Testis (tissue), 2 donors: ENCODE measurements at regions not wholly inside any gene's neighbourhood (a gene's known extent, or its start where the extent isn't known, plus 50 kb on each side); places are given as distances from the start of the nearest gene placed in this dataset.

ENCODE experiments used
- DNase-seq: peaks from one replicate; pipeline ENCODE4 v3.0.0-alpha.2; 2019
- H3K27ac ChIP-seq, 2 donors: fragments of 200-600 bp; sonication (generic); one replicate each; pipeline ENCODE4 v1.5.1; 2019
- H3K27me3 ChIP-seq: fragments of 200-600 bp; sonication (generic); one replicate; pipeline ENCODE4 v1.5.1; 2019
- H3K36me3 ChIP-seq: fragments of 200-600 bp; sonication (generic); one replicate; pipeline ENCODE4 v1.5.1; 2017; ENCODE audit warnings: low read depth; ENCODE audit errors: missing control alignments
- H3K4me1 ChIP-seq: fragments of 200-600 bp; sonication (generic); one replicate; pipeline ENCODE4 v1.5.1; 2019
- H3K4me3 ChIP-seq, 2 donors: fragments of 200-600 bp; sonication (generic); one replicate each; pipeline ENCODE4 v1.5.1; 2017 to 2019
- H3K9me3 ChIP-seq: fragments of 200-600 bp; sonication (generic); one replicate; pipeline ENCODE4 v1.5.1; 2017
- CTCF ChIP-seq, 3 experiments: fragments of 450-650 bp in 2 of 3; fragments of 200-600 bp in 1 of 3; sonication (generic) in 1 of 3; IDR thresholded peaks; one replicate each; pipeline ENCODE4 v1.5.1; 2016 to 2019; ENCODE audit warnings: antibody characterized with exemption in 3 of 3, mild to moderate bottlenecking in 2 of 3, moderate library complexity in 1 of 3
- POLR2A ChIP-seq: fragments of 450-650 bp; IDR thresholded peaks from one replicate; pipeline ENCODE4 v1.6.1; 2017; ENCODE audit warnings: antibody characterized with exemption, mild to moderate bottlenecking, moderate library complexity
- WGBS, 2 donors: methylation state at CpG; one replicate each; pipeline ENCODE4 v1.1.5; 2018; 5-methylcytosine and 5-hydroxymethylcytosine counted together
- intact Hi-C: fragments of 100-400 bp; cut with DNase I; formaldehyde crosslinking; loops from one replicate; pipeline ENCODE4 v1.15.1; 2023; ENCODE audit warnings: low total_unique reads

- no peak overlapping the region for H3K27ac ChIP-seq
- no peaks in the 10 kb centered on the region for H3K36me3 ChIP-seq
- WGBS, 2 donors: 88 to 94% methylated on average over 5 of the region's 5 CpGs
- DNase-seq: no peak
- no peaks in the 10 kb centered on the region for H3K4me1 ChIP-seq
- no peak overlapping the region for H3K4me3 ChIP-seq
- no peaks in the 10 kb centered on the region for H3K27me3 ChIP-seq
- H3K9me3 ChIP-seq: no peaks in the 10 kb centered on the region
- intact Hi-C loops: no loop called here
- TF ChIP-seq CTCF (IDR thresholded peaks at IDR 0.05) (no peak), POLR2A (no peak)
Measured at GRCh38 chr6:50358113-50358512, 308.4 kb upstream of the DEFB112 start.

- H3K4me1 ChIP-seq: no peaks in the 10 kb centered on the region
- intact Hi-C loops: no loop called here
- H3K36me3 ChIP-seq: no peaks in the 10 kb centered on the region
- no peaks in the 10 kb centered on the region for H3K9me3 ChIP-seq
- H3K27ac ChIP-seq: no peak overlapping the region
- no peak for TF ChIP-seq POLR2A
- no peak for TF ChIP-seq CTCF (IDR thresholded peaks at IDR 0.05)
- no peaks in the 10 kb centered on the region for H3K27me3 ChIP-seq
- 86 to 91% methylated on average over 4 of the region's 4 CpGs for WGBS, 2 donors
- no peak overlapping the region for H3K4me3 ChIP-seq
- no peak for DNase-seq
Measured at GRCh38 chr6:50361641-50362331, 312.1 kb upstream of the DEFB112 start.

DNA sequence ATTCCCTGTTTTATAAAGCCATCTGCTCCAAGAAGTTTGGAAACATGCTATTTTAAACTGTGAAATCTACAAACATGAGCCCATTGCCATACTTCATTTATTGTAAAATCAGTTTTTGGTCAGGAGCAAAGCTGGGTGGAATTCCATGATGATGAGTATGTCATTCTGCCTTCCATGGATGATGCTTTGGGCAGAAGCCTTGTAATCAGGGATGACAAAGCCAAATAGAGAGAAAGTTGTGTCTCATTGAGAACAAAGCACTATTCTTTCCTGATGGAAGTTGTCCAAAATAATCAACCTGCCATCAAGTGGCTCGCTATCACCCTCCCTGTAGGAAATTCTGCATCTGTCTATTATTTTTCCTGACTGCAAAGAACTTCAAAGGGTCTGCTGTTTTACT is 313.0 kb upstream of the DEFB112 start:
- no peaks in the 10 kb centered on the region for H3K27me3 ChIP-seq
- DNase-seq: no peak
- intact Hi-C loops: no loop called here
- H3K9me3 ChIP-seq: no peaks in the 10 kb centered on the region
- H3K4me1 ChIP-seq: no peaks in the 10 kb centered on the region
- no peak overlapping the region for H3K27ac ChIP-seq
- H3K36me3 ChIP-seq: no peaks in the 10 kb centered on the region
- TF ChIP-seq POLR2A (no peak), CTCF (IDR thresholded peaks at IDR 0.05) (no peak)
- H3K4me3 ChIP-seq: no peak overlapping the region
- WGBS, 2 donors: 59 to 88% methylated on average over 1 of the region's 1 CpG

DNA sequence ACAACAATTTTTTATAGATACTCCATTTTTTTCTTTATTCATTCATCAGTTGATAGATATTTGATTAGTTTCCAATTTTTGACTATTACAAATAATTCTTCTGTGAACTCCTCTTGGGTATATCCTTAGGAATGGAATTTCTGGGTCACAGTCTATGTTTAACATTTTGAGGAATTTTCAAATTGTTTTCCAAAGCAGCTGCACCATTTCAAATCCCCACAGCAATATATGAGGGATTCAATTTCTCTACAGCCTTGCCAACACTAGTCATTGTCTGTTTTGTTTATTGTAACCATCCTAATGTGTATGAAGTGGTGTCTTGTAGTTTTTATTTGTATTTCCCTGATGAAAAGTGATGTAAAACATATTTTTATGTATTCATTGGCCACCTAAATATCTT is 320.3 kb upstream of the DEFB112 start:
- Histone ChIP-seq H3K9me3 (no peaks in the 10 kb centered on the region), H3K4me3 (no peak overlapping the region), H3K27ac (no peak overlapping the region), H3K4me1 (no peaks in the 10 kb centered on the region), H3K27me3 (no peaks in the 10 kb centered on the region), H3K36me3 (no peaks in the 10 kb centered on the region)
- no peak for DNase-seq
- TF ChIP-seq POLR2A: no peak
- no peak for TF ChIP-seq CTCF (IDR thresholded peaks at IDR 0.05)
- intact Hi-C loops: no loop called here

DNA sequence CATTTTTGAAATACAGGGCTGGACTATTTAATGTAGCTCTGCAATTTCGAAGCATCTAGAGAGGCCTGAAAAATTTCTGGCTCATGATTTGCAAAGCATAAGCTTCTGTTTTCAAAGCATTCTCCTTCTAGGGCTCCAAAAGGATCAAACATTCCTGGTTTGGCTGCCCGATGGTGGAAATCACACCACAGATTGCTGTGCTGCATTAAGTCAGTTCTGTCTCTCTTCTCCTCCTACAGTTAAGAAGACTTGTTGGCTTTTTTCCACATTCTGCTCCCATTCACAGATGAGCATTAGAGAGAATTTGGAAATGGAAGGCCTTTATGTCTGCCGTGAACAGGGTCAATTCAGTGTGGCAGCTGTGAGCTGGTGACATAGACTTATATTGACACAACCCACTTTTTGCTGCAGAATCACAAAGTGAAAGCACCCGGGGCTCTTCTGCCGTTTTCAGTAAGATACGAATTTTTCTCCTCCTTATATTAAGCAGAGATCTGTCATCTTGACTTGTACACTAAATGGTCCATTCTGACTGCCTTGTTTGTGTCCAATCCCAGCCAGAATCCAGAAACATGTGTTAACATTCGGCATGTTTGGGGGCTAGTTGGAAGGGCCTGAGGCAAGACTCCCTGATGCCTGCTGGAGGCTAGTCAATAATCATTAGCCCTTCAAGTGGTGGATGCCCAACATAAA is 330.8 kb upstream of the DEFB112 start:
- H3K9me3 ChIP-seq: no peaks in the 10 kb centered on the region
- no peaks in the 10 kb centered on the region for H3K36me3 ChIP-seq
- no peak for DNase-seq
- no peaks in the 10 kb centered on the region for H3K27me3 ChIP-seq
- 61 to 69% methylated on average over 7 of the region's 7 CpGs for WGBS, 2 donors
- no peaks in the 10 kb centered on the region for H3K4me1 ChIP-seq
- TF ChIP-seq POLR2A: no peak
- TF ChIP-seq CTCF (IDR thresholded peaks at IDR 0.05): no peak
- intact Hi-C loops: no loop called here
- H3K4me3 ChIP-seq: no peak overlapping the region
- H3K27ac ChIP-seq: no peak overlapping the region
